Motor neuron (in vitro differentiated cells): ENCODE measurements at regions not wholly inside any gene's neighbourhood (a gene's known extent, or its start where the extent isn't known, plus 50 kb on each side); places are given as distances from the start of the nearest gene placed in this dataset.

Experiments
- ATAC-seq, 8 experiments: fragments of 200-7000 bp; cut with Tn5 transposase; replicated peaks in 6 of 8; 2 replicates each; pipeline ENCODE4 v1.8.0; 2021; ENCODE audit warnings: mild to moderate bottlenecking in 8 of 8, moderate library complexity in 8 of 8
- H3K27ac ChIP-seq, 2 donors: fragments of 250-450 bp; sonication (Bioruptor Pico); 2 replicates each; pipeline ENCODE4 v1.9.0; 2021; ENCODE audit warnings: antibody characterized with exemption in 2 of 2, mild to moderate bottlenecking in 2 of 2, moderate library complexity in 1 of 2
- H3K4me1 ChIP-seq, 2 donors: fragments of 250-450 bp; sonication (Bioruptor Pico); replicated peaks in 1 of 2; 2 replicates each; pipeline ENCODE4 v1.6.1; 2021; ENCODE audit warnings: antibody characterized with exemption in 2 of 2, mild to moderate bottlenecking in 2 of 2, moderate library complexity in 1 of 2
- H3K4me3 ChIP-seq, 5 donors: fragments of 250-450 bp; sonication (Bioruptor Pico); 2 replicates each; pipeline ENCODE4 v1.9.0; 2021; ENCODE audit warnings: antibody characterized with exemption in 5 of 5, mild to moderate bottlenecking in 5 of 5, moderate library complexity in 4 of 5
- WGBS, 10 experiments: fragments of 450-650 bp; shearing (Covaris generic); methylation state at CpG; one replicate each; pipeline ENCODE4 v1.0.0; 2022; 5-methylcytosine and 5-hydroxymethylcytosine counted together
- in situ Hi-C, 9 experiments: fragments of 400-800 bp; cut with MboI; loops; one replicate each; pipeline ENCODE4 v1.15.0; 2021; ENCODE audit warnings: low sequenced_read_pairs in 9 of 9, low pct_unique_long_range_greater_than_20kb in 2 of 9; ENCODE audit not compliant: unreplicated experiment in 9 of 9

DNA sequence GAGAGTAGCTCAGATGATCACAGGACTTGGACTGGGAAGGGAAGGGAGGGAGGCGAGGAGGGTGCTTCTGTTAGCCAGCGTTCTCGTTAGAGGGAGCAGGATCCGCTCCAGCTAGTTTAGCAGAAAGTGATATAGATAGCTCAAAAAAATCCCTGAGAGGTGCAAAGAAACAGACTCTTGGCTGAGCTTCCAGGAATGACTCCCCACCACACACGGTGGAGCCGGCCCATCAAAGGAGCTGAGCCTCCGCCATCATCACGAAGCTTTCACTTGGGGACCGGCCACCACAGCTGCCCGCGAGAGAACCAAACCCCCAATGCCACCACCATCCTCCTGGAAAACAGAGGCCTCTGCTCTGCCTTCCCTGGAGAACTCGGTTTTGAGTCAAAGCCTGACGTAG lies 124.6 kb upstream of the BCL2L14 start:
- WGBS, 10 experiments: 54 to 100% (median 80%) methylated on average over 1 to 4 of the region's 13 CpGs; no CpG with 5 or more reads in 5 of the 10 experiments
- Histone ChIP-seq H3K27ac (no peak overlapping the region), H3K4me3 (no peak overlapping the region), H3K4me1 (no peaks in the 10 kb centered on the region)
- ATAC-seq: no peak
- in situ Hi-C loops: no loop called here

DNA sequence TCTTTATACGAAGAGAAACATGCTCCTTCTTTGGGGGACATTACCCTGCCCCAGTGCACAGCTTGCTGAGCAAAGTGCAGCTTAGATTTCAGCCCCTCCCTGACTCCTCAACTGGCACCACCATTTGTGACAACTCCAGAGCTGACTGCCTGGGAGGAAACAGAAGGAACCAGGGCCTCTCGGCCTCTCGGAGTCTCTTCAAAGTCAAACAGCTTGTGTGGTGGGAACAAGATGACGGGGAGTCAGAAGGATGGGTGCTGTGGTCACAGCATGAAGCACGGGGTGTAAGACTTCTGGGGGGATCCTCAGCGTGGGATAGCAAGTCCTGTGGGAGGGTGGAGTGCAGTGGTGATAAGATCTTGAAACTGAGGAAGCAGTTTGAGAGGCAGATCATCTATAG lies 123.5 kb upstream of the BCL2L14 start:
- in situ Hi-C loops: no loop called here
- no peaks in the 10 kb centered on the region for H3K4me1 ChIP-seq
- H3K27ac ChIP-seq: no peak overlapping the region
- 31 to 95% (median 77%) methylated on average over 1 to 4 of the region's 6 CpGs; no CpG with 5 or more reads in 3 of the 10 experiments for whole genome bisulfite sequencing, 10 experiments
- ATAC-seq: no peak
- no peak overlapping the region for H3K4me3 ChIP-seq

DNA sequence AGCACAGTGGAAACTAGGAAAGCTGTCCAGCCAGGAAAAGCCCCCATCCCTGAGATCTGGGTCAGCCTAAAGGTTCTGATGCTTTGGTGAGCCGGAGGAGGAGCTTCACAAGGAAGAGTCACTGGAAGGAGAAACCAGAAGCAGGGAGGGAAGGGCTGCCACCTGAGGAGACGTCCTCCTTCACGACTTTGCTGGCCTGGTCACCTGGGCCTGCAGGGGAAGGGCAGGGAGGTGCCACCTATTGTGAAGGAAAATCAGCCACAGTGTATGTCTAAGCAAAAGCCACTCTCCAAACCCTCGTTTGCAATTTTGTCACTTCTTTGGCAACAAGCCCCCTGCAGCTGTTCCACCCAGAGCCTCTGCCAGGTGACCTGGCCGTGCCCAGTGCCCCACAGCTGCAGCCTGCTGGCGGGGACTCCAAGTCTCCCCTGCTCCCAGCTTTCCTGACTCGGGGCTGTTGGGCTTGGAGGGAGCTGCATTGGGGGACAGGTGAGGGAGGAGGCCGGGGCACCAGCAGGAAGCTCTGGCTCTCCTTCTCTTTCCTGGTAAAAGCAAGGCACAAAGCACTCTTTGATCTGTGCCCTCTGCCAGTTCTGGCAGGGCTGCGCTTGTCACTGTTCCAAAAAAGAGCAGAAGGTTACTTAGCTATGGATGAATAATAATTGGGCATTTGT lies 120.9 kb upstream of the BCL2L14 start:
- no peak overlapping the region for H3K4me3 ChIP-seq
- WGBS, 10 experiments: 0 to 71% (median 35%) methylated on average over 1 to 7 of the region's 9 CpGs; no CpG with 5 or more reads in 3 of the 10 experiments
- H3K4me1 ChIP-seq: no peaks in the 10 kb centered on the region
- no peak for ATAC-seq
- in situ Hi-C loops: no loop called here
- H3K27ac ChIP-seq: no peak overlapping the region

DNA sequence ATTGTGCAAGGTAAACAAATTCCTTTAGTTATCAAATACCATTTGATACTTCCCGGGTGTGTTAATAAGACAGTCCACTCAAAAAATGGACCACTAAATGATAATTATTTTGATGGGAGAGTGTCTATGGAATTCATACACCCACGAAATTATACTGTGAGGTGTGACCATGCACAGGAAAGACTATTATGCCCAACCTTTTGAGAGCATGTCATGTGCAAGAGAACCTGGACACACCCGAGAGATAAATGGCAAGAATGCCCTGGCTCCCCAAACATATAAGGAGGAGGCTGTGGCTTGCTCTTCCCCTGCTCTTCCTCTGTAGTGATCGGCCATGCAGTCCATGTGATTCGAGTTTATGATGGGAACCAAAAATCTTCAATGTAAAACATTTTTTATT lies 119.5 kb upstream of the BCL2L14 start:
- WGBS, 10 experiments: 10 to 100% (median 60%) methylated on average over 1 to 4 of the region's 5 CpGs; no CpG with 5 or more reads in 1 of the 10 experiments
- ATAC-seq: no peak
- in situ Hi-C loops: no loop called here
- Histone ChIP-seq H3K27ac (no peak overlapping the region), H3K4me3 (no peak overlapping the region), H3K4me1 (no peaks in the 10 kb centered on the region)

DNA sequence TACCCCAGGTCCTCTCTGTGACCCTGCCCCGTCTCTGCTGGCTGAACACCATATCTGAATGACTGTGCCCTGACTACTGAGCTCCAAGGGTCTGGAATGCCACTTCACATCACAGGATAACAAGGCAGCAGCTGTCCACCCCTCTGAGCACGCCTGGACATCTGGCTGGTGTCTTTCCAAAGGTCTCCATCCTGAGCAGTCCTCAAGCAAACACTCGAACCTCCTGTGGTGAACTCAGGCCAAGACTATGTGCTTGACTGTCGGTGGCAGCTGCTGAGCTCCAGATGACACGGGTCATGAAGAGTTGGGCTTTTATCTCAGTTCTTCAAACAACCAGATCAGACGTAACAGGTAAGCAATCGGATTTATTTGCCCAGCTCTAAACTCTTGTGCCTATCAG lies 117.2 kb upstream of the BCL2L14 start:
- no peak overlapping the region for H3K27ac ChIP-seq
- no peaks in the 10 kb centered on the region for H3K4me1 ChIP-seq
- no peak overlapping the region for H3K4me3 ChIP-seq
- in situ Hi-C loops: no loop called here
- ATAC-seq: peak in 1 of 8 experiments; percentile 37
- 17 to 86% (median 70%) methylated on average over 1 to 6 of the region's 7 CpGs; no CpG with 5 or more reads in 3 of the 10 experiments for WGBS, 10 experiments

DNA sequence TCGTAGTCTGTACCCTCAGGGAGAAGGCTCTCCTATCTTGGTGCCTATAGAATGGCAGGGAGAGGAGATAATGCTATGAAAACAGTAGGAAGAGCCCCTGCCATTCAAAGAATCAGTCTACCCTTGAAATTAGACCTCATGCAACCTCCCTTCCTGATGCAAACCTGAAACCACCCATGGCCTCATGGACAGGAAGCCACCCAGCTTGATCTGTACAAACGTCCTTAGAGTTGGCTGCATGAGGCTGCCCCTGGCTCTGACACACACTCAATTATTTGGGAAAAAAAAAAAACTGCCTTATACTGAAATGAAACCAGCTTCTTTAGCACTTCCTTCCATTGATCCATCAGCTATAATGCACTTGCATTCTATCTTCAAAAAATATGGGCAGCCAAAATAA lies 116.6 kb upstream of the BCL2L14 start:
- WGBS, 10 experiments: 29 to 80% (median 58%) methylated on average over 1 to 2 of the region's 2 CpGs; no CpG with 5 or more reads in 4 of the 10 experiments
- in situ Hi-C loops: no loop called here
- no peak for ATAC-seq
- H3K4me1 ChIP-seq: no peaks in the 10 kb centered on the region
- no peak overlapping the region for H3K4me3 ChIP-seq
- H3K27ac ChIP-seq: no peak overlapping the region

DNA sequence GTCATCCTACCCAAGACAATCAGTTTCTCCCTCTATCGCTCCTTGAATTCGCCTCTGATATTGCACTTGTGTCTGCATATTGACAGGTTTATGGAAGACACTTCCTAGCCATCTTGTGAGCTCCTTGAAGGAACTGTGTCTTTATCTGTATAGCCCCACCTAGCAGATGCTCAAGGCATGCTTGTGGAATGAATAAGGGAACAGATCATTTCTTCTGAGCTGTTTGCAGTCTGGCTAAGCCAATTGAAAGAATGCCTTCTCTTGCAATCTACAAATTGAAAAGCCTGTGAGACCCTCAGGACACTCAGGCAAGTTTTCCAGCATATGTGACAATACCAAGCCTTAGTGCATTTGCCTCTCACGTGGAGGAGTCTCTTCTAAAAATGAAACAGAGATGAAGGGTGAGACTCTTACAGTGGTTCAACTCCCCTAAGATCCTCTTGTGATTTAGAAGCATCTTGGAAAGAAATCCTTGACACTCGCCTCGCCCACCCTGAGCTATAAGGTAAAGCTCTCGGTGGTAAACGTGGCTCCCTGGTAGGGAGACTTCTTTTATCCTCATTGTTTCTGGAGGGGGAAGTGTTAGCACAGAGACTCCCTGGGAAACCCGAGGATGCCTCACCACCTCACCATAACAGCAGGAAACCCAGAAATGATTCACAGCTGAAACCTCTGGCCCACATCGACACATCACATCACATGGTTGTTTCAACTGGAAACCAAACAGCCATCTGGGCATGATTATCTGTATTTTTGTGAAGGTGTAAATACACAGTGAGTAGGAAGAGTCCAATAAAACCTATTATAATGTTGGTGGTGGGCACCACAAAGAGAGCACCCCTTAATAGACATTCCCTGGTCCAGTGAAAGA lies 112.3 kb upstream of the BCL2L14 start:
- H3K27ac ChIP-seq: no peak overlapping the region

DNA sequence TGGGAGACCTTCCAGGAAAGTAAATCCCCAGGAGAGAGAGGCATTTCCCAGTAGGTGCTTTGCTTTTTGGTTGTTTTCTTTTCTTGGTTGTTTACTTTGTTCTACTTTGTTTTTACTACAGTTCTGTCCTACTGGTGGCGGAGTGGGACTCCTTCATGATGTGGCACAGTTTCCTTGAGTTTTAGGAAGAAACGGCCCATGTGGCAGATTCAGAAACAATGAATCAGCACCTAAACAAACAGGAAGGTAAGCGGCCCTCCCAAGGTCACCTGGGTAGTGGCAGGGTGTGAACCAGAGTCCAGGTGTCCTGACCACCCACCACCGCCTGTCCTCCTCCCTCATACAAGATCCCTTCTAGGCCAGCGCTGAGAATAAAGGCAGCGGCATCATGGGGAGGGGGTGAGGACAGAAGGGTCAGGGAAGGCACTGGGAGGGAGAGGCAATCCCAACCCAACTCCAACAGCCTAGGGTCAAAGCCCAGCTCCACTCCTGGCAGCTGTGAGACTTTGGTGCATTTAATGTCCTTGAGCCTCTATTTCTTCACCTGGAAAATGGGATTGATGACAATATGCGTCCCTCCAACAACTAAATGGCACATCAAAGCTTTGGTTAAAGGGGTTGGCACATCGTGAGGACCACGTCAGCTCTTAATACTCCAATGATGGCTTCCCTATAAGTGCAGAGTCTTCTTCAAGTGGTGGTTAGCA lies 111.5 kb upstream of the BCL2L14 start:
- in situ Hi-C loops: no loop called here
- 40 to 100% (median 80%) methylated on average over 1 to 7 of the region's 9 CpGs; no CpG with 5 or more reads in 2 of the 10 experiments for WGBS, 10 experiments
- H3K27ac ChIP-seq: no peak overlapping the region

More for the DNA sequence above, 112.3 kb upstream of the BCL2L14 start:
- in situ Hi-C loops: no loop called here
- WGBS, 10 experiments: 18 to 100% (median 54%) methylated on average over 1 to 8 of the region's 9 CpGs; no CpG with 5 or more reads in 3 of the 10 experiments
- peak in 4 of 8 experiments; percentile 29 to 97 (median 86) for ATAC-seq
- H3K4me3 ChIP-seq: no peak overlapping the region
- peaks cover 0 to 2% of the 10 kb centered on the region in 2 donors for H3K4me1 ChIP-seq

DNA sequence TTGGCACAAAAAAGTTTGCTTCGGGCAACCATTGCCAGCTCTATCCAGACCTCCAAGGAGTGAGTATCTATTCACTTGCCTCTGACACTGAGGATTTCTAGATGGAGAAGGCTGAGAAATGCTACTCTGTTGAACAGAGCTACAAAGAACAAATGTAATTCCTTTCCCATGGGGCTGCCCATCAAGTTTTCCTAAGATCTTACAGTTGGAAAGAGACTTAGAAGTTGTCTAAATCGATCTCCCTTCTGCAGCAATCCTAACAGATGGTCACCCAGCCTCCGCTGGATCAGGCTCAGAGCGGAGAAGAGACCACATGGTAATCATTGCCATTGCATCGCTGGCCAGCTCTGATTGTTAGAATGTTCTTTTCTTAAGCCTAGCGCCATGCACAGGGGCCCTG lies 110.1 kb upstream of the BCL2L14 start:
- WGBS, 10 experiments: 43 to 100% (median 91%) methylated on average over 1 to 6 of the region's 6 CpGs; no CpG with 5 or more reads in 2 of the 10 experiments
- Histone ChIP-seq H3K4me1 (peaks cover 0 to 2% of the 10 kb centered on the region in 2 donors), H3K27ac (no peak overlapping the region), H3K4me3 (no peak overlapping the region)
- in situ Hi-C loops: no loop called here
- no peak for ATAC-seq

More for the DNA sequence above, 111.5 kb upstream of the BCL2L14 start:
- peaks cover 0 to 2% of the 10 kb centered on the region in 2 donors for H3K4me1 ChIP-seq
- no peak overlapping the region for H3K4me3 ChIP-seq
- no peak for ATAC-seq

DNA sequence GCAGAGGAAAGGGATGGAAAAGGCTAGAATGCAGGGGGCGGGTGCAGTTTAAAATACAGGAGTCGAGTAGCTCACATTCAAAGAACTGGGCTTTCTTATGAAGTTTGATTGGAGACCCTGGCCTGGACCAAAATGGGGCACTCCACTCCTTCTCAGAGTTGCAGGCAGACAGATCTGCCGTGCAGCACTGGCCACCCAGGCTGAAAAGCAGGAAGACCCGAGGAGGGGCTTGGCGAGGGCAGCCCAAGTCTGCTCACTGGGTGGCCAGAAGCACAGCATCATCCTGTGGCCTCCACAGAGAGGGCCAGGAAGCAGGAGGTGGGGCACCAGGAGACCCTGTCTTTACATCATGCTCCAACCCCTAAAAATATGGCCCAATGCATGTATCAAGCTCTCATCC lies 109.1 kb upstream of the BCL2L14 start:
- in situ Hi-C loops: no loop called here
- H3K4me1 ChIP-seq: peaks cover 0 to 2% of the 10 kb centered on the region in 2 donors
- WGBS, 10 experiments: 45 to 78% (median 60%) methylated on average over 1 to 5 of the region's 5 CpGs; no CpG with 5 or more reads in 4 of the 10 experiments
- ATAC-seq: no peak
- H3K4me3 ChIP-seq: no peak overlapping the region
- no peak overlapping the region for H3K27ac ChIP-seq

DNA sequence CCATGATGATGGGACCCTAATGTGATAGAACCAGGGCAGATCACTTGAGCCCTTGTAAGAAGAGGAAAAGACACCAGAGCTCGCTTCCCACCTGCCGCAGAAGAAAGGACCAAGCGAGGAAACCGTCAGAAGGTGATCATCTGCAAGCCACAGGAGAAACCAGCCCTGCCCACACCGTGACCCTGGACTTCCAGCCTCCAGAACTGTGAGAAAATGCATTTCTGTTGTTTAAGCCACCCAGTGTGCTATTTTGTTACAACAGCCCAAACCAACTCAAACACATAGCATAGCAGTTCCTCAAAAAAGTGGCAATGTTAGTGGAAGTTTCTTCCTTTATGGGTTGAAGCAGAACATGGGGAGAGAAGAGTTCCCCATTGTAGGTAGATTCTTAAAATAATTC lies 107.9 kb upstream of the BCL2L14 start:
- in situ Hi-C loops: no loop called here
- H3K4me1 ChIP-seq: peaks cover 0 to 2% of the 10 kb centered on the region in 2 donors
- ATAC-seq: no peak
- H3K27ac ChIP-seq: no peak overlapping the region
- 32 to 100% (median 90%) methylated on average over 2 to 5 of the region's 5 CpGs; no CpG with 5 or more reads in 4 of the 10 experiments for WGBS, 10 experiments
- H3K4me3 ChIP-seq: no peak overlapping the region

DNA sequence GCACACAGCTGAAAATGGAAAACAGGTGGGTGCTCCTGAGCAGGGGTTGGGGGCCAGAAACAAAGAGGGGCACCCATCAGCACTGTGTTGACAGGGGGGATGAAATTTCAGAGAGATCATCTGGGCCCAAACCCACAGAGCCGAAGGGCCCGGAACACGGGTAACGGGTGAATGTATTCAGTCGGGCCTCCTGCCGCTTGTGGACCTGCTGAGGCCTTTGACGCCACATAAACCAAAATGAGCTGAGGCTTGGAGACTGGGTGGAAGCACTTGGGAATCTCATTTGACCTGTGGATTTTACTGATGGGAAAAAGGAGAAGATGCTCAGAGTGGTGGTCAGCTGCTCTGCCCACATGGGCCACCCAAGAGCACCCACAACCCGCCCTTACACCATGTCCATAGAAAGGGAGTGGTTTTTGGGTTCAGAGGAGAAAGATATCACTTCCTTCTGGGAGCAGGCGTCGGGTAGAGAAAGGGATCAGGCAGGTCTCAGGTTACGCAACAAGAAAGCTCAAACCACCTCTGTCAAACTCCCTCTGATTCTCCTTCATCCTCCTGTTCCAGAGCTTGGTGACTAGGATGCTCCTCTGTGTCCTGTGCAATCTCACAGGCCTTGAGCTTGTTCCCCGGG lies 106.8 kb upstream of the BCL2L14 start:
- Histone ChIP-seq H3K4me3 (no peak overlapping the region), H3K27ac (no peak overlapping the region), H3K4me1 (peaks cover 0 to 2% of the 10 kb centered on the region in 2 donors)
- in situ Hi-C loops: no loop called here
- WGBS, 10 experiments: 40 to 100% (median 87%) methylated on average over 1 to 8 of the region's 12 CpGs; no CpG with 5 or more reads in 2 of the 10 experiments
- ATAC-seq: no peak
